BLaER1 (cell line): ENCODE measurements at regions not wholly inside any gene's neighbourhood (a gene's known extent, or its start where the extent isn't known, plus 50 kb on each side); places are given as distances from the start of the nearest gene placed in this dataset.

Experiments
- H3K27ac ChIP-seq: shearing (Covaris generic); formaldehyde crosslinking; 2 replicates; pipeline ENCODE4 v1.8.1; 2022
- H3K27me3 ChIP-seq: shearing (Covaris generic); formaldehyde crosslinking; 2 replicates; pipeline ENCODE4 v1.8.1; 2022
- H3K36me3 ChIP-seq: shearing (Covaris generic); formaldehyde crosslinking; 2 replicates; pipeline ENCODE4 v1.8.1; 2022
- H3K4me1 ChIP-seq: shearing (Covaris generic); formaldehyde crosslinking; 2 replicates; pipeline ENCODE4 v1.8.1; 2022
- H3K4me2 ChIP-seq: shearing (Covaris generic); formaldehyde crosslinking; 2 replicates; pipeline ENCODE4 v1.8.1; 2022
- H3K4me3 ChIP-seq: shearing (Covaris generic); formaldehyde crosslinking; 2 replicates; pipeline ENCODE4 v1.8.1; 2022
- H3K9ac ChIP-seq: shearing (Covaris generic); formaldehyde crosslinking; 2 replicates; pipeline ENCODE4 v1.8.1; 2022
- H3K9me3 ChIP-seq: shearing (Covaris generic); formaldehyde crosslinking; 2 replicates; pipeline ENCODE4 v1.8.1; 2022
- H4K20me1 ChIP-seq: shearing (Covaris generic); formaldehyde crosslinking; 2 replicates; pipeline ENCODE4 v1.8.1; 2022
- Cebpa-rat ChIP-seq: shearing (Covaris generic); IDR thresholded peaks from 2 replicates; pipeline ENCODE4 v1.8.1; 2022

DNA sequence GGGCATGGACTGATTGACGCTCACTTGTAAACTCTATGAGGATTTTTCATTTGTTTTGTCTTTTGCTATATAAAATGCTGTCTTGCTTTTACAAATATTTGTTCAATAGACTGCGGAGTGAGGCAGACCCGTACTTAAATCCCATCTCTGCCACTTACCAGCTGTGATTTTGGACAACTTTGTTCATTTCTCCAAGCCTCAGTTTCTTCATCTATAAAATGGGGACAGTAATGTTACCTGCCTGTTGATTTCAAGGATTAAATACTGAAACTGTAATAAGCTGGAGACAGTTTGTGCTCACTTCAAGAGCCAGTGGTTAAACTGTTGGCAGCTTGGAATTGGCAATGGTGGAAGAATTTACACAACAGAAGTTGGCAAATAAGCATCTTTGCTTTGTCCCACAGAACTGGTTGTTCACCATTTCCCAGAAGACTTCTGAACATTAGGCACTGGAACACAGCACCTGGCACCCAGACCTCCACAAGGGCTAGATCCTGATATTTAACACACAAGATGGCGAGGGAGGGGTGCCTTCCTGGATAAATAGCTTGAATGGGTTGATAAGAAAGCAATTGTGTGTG lies 479.2 kb downstream of the QKI start:
- H3K4me1 ChIP-seq: no peaks in the 10 kb centered on the region
- H3K9me3 ChIP-seq: no peaks in the 10 kb centered on the region
- H3K36me3 ChIP-seq: no peaks in the 10 kb centered on the region
- H3K27me3 ChIP-seq: no peaks in the 10 kb centered on the region
- H3K4me3 ChIP-seq: no peak overlapping the region
- no peak overlapping the region for H3K9ac ChIP-seq
- H3K4me2 ChIP-seq: no peak overlapping the region
- H3K27ac ChIP-seq: no peak overlapping the region
- TF ChIP-seq Cebpa-rat: no peak
- no peaks in the 10 kb centered on the region for H4K20me1 ChIP-seq

DNA sequence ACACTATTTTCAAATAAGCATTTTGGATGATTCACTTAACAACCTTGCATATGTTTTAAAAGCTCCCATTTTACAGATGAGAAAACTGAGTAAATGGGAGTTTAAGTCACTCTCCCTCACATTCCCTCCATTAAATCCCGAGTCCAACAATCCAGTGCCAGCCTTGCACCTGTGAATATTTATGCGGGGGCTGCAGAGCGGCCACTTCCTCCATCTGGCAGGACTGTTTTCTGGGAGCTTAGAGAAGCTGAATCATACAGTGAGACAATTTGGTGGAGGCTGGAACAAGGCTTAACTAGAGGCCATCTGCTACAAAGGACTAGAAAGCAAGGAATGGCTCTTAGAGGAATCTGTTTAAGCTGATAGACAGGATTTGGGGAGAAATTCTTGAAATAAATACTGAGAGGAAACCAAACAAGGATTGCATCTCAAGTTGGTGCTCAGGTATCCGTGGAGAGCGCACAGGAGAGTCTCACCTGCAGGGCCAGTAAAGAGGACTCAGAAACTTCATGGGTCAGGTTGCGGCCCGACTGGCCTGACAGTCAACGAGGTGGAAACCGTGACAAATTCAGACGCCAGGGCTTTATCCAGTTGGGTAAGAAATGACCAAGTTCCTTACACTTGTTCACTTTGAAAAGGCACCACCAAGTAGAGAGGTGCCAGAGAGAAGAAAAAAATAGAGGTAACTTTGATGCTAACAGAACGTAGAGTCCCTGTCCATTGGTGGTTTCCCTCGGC lies 478.5 kb downstream of the QKI start:
- H3K27me3 ChIP-seq: no peaks in the 10 kb centered on the region
- no peaks in the 10 kb centered on the region for H3K36me3 ChIP-seq
- H3K9ac ChIP-seq: no peak overlapping the region
- no peak overlapping the region for H3K27ac ChIP-seq
- TF ChIP-seq Cebpa-rat: no peak
- H4K20me1 ChIP-seq: no peaks in the 10 kb centered on the region
- H3K4me1 ChIP-seq: peaks cover 3% of the 10 kb centered on the region; the same call in 1 of the 2 replicates
- no peak overlapping the region for H3K4me2 ChIP-seq
- H3K4me3 ChIP-seq: no peak overlapping the region
- no peaks in the 10 kb centered on the region for H3K9me3 ChIP-seq

DNA sequence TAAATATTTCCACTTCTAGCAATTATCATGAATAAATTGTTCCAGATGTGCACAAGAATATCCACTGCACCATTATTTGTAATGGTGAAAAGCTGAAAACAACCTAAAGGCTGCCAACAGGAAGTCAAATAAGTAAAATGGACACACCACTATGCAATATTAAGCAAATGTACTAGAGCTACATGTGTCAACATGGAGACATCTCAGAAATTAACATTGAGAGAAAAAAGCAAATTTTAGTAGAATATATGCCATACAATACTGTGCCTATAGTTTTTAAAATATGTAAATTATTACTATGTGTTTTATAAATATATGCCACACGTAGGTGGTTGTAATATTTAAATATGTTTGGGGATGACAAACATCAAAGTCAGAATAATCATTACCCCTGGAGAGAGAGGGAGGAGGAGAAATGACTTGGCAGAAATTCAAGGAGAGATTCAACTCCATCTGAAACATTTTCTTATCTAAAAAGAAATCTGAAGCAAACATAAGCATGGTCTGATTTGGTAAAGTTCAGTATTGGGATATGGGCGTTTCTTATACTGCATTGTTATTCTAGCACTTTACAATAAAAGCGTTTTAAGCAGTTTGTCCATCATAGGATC lies 475.5 kb downstream of the QKI start:
- no peak overlapping the region for H3K9ac ChIP-seq
- no peaks in the 10 kb centered on the region for H3K36me3 ChIP-seq
- no peak overlapping the region for H3K4me2 ChIP-seq
- no peaks in the 10 kb centered on the region for H3K27me3 ChIP-seq
- H3K9me3 ChIP-seq: no peaks in the 10 kb centered on the region
- no peak overlapping the region for H3K27ac ChIP-seq
- no peaks in the 10 kb centered on the region for H4K20me1 ChIP-seq
- no peak for TF ChIP-seq Cebpa-rat
- no peak overlapping the region for H3K4me3 ChIP-seq
- peaks cover 5% of the 10 kb centered on the region; the same call in 1 of the 2 replicates for H3K4me1 ChIP-seq

DNA sequence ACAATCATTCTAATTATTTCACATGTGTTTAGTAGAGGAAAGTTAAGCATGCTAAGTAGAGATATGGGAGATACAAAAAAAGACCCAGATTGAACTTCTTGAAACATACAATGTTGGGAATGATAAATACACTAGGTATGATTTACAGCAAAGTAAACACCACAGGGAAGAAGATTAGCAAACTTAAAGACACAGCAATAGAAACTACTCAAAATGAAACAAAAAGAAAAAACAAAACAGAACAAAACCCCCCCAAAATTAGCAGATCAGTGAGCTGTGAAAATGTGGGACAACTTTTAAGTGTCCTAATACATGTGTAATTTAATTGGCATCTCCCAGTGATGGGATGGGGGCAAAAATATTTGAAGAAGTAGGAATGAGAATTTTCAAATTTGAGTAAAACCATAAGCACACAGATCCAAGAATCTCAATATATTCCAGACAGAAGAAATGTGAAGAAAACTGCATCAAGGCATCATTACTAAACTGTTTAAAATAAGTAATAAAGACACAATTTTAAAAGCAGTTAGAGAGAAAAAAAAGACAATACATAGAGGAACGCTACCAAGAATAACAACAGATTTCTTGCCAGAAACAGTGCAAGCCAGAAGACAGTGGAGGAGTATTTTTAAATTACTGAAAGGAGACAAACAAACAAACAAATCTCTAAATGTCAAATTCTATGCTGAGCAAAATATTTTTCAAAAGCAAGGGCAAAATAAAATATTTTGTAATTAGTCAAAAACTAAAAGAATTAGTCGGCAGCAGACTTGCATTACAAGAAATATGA lies 473.7 kb downstream of the QKI start:
- Histone ChIP-seq H3K4me1 (peaks cover 5% of the 10 kb centered on the region; the same call in 1 of the 2 replicates), H3K27me3 (no peaks in the 10 kb centered on the region), H3K9me3 (no peaks in the 10 kb centered on the region), H4K20me1 (no peaks in the 10 kb centered on the region), H3K36me3 (no peaks in the 10 kb centered on the region), H3K4me3 (no peak overlapping the region), H3K4me2 (no peak overlapping the region), H3K9ac (no peak overlapping the region), H3K27ac (no peak overlapping the region)
- TF ChIP-seq Cebpa-rat: no peak

DNA sequence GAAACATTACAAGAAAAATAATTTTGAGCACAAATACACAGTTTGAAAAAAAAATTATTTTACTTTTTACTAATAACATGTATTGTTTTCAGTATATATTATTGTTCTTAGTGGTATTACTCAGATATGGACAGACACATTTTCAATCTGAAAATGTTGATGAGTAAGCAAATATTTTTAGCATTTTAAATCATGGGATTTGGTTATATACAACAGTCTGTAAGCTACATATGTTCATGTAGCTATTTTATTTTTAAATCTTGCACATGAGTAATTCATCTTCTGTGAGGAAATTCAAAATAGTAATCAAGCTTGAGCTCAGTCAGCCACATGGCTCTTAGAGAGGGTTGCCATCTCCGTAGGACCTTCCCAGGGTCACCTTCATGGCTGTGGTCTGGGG lies 471.9 kb downstream of the QKI start:
- H3K4me3 ChIP-seq: no peak overlapping the region
- no peaks in the 10 kb centered on the region for H4K20me1 ChIP-seq
- H3K9me3 ChIP-seq: no peaks in the 10 kb centered on the region
- H3K27ac ChIP-seq: no peak overlapping the region
- no peaks in the 10 kb centered on the region for H3K27me3 ChIP-seq
- H3K36me3 ChIP-seq: no peaks in the 10 kb centered on the region
- H3K4me2 ChIP-seq: no peak overlapping the region
- no peak for TF ChIP-seq Cebpa-rat
- peaks cover 5% of the 10 kb centered on the region; the same call in 1 of the 2 replicates for H3K4me1 ChIP-seq
- no peak overlapping the region for H3K9ac ChIP-seq

DNA sequence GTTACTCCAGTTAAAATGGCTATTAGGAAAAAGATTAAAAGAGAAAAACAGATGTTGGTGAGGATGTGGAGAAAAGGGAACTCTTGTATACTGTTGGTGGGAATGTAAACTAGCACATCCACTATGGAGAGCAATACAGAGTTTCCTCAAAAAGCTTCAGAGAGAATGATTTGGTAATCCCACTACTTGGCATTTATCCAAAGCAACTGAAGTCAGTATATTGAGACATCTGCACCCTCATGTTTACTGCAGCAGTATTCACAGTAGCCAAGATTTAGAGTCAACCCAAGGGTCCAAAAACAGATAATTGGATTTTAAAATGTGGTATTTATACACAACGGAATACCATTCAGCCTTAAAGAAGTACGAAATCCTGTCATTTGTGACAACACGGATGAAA lies 469.5 kb downstream of the QKI start:
- peaks cover 5% of the 10 kb centered on the region; the same call in 1 of the 2 replicates for H3K4me1 ChIP-seq
- no peak overlapping the region for H3K4me3 ChIP-seq
- H3K9ac ChIP-seq: no peak overlapping the region
- no peaks in the 10 kb centered on the region for H3K9me3 ChIP-seq
- no peak overlapping the region for H3K27ac ChIP-seq
- H3K36me3 ChIP-seq: no peaks in the 10 kb centered on the region
- no peak overlapping the region for H3K4me2 ChIP-seq
- TF ChIP-seq Cebpa-rat: no peak
- no peaks in the 10 kb centered on the region for H4K20me1 ChIP-seq
- no peaks in the 10 kb centered on the region for H3K27me3 ChIP-seq

DNA sequence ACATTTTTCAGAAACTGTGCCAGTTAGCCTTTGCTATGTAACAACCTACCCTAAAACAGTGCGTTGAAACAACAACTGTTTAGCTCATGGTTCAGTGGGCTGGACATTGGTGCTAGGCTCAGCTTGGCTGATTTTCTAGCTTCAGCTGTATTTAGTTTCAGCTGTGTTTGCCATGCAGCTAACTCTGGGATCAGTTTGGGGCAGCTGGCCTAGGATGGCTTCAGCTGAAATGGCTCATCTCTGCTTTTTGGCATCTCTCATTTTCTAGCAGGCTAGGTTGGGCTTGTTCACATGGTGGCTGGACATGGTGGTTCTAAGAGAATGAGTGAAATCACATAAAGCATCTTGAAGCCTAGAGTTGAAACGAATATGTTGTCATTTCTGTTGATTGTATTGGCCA lies 464.2 kb downstream of the QKI start:
- Histone ChIP-seq H4K20me1 (no peaks in the 10 kb centered on the region), H3K4me3 (no peak overlapping the region), H3K9ac (no peak overlapping the region), H3K27ac (no peak overlapping the region), H3K9me3 (no peaks in the 10 kb centered on the region), H3K4me1 (no peaks in the 10 kb centered on the region), H3K36me3 (no peaks in the 10 kb centered on the region), H3K4me2 (no peak overlapping the region), H3K27me3 (no peaks in the 10 kb centered on the region; the same call in 1 of the 2 replicates)
- no peak for TF ChIP-seq Cebpa-rat

DNA sequence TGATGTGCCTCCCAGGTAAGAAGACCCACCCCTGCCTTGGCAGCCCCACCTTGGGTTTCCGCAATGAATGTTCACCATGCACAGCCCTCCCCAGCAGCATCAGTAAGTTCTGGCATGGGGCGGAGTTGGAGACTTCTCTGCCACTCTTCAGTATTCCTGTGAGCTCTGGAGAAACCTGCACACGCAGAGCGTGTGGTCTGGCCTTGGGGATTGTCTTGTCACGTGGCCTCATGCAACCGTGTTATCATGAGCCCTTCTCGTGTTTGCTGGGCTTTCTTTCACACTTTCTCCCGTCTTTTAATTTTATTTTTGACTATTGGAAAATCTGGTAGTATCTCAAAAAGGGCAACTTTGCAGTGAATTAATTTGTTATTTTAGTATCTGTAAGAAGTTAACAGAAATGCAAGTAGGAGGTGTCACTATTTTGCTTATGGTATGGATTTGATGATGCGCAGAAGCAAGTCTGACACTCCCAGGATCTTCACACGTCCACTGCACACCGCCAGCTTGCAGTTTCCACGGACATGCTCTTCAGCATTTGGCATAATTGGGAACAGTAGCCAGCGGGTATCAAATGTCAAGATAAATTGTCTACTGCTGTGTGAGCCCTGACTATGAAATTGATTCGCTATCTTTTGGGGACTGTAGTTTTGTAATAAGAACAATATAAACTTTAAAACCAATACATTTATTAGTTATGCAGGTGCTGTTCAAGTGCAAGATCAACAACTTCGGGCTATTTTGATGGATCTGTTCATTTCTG lies 463.5 kb downstream of the QKI start:
- no peaks in the 10 kb centered on the region; the same call in 1 of the 2 replicates for H3K27me3 ChIP-seq
- no peaks in the 10 kb centered on the region for H3K4me1 ChIP-seq
- no peaks in the 10 kb centered on the region for H3K36me3 ChIP-seq
- H4K20me1 ChIP-seq: no peaks in the 10 kb centered on the region
- no peaks in the 10 kb centered on the region for H3K9me3 ChIP-seq
- H3K4me3 ChIP-seq: no peak overlapping the region
- no peak overlapping the region for H3K9ac ChIP-seq
- TF ChIP-seq Cebpa-rat: no peak
- H3K4me2 ChIP-seq: no peak overlapping the region
- no peak overlapping the region for H3K27ac ChIP-seq

DNA sequence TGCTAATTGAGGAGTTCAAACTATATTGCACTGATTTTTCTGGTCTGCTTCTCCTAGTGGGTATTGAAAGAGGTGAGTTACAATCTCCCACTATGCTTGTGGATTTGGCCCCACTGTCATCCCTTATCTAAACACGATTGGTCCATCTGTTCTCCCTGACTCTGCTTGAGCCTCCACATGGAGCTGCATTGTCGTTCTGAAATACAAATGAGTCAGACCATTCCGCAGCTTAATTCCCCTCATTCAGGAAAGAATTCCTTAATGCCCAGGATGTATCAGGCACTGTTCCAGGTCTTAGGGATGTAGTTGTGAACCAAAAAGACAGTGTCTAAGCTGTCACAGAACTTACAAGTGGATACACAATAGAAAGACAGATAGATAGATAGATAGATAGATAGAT lies 461.9 kb downstream of the QKI start:
- H3K4me2 ChIP-seq: no peak overlapping the region
- no peak for TF ChIP-seq Cebpa-rat
- no peaks in the 10 kb centered on the region for H3K36me3 ChIP-seq
- no peak overlapping the region for H3K9ac ChIP-seq
- no peaks in the 10 kb centered on the region for H3K9me3 ChIP-seq
- H4K20me1 ChIP-seq: no peaks in the 10 kb centered on the region
- H3K27ac ChIP-seq: no peak overlapping the region
- H3K4me1 ChIP-seq: no peaks in the 10 kb centered on the region
- H3K4me3 ChIP-seq: no peak overlapping the region
- H3K27me3 ChIP-seq: no peaks in the 10 kb centered on the region; the same call in 1 of the 2 replicates
